Endodermal cell (in vitro differentiated cells): ENCODE measurements at regions not wholly inside any gene's neighbourhood (a gene's known extent, or its start where the extent isn't known, plus 50 kb on each side); places are given as distances from the start of the nearest gene placed in this dataset.

ENCODE experiments used
- DNase-seq: peaks from one replicate; pipeline ENCODE4 v3.0.0-alpha.2; 2017
- H3K27ac ChIP-seq: 2 replicates; pipeline ENCODE4 v1.5.1; 2013; ENCODE audit warnings: mild to moderate bottlenecking, low read depth, low read length, moderate library complexity
- H3K27me3 ChIP-seq: 2 replicates; pipeline ENCODE4 v1.6.1; 2013; ENCODE audit warnings: mild to moderate bottlenecking, low read length, moderate library complexity; ENCODE audit not compliant: insufficient read depth, control insufficient read depth, poor library complexity, severe bottlenecking
- H3K36me3 ChIP-seq: 2 replicates; pipeline ENCODE4 v1.7.0; 2013; ENCODE audit warnings: mild to moderate bottlenecking, low read length, moderate library complexity; ENCODE audit not compliant: control insufficient read depth, insufficient read depth
- H3K4me1 ChIP-seq: one replicate; pipeline ENCODE4 v1.7.0; 2013; ENCODE audit warnings: low read length; ENCODE audit not compliant: control insufficient read depth, insufficient read depth
- H3K4me3 ChIP-seq: 2 replicates; pipeline ENCODE4 v1.5.1; 2013; ENCODE audit warnings: mild to moderate bottlenecking, low read length, moderate library complexity
- H3K9ac ChIP-seq: 2 replicates; pipeline ENCODE4 v1.6.1; 2013; ENCODE audit warnings: mild to moderate bottlenecking, low read length, moderate library complexity; ENCODE audit not compliant: poor library complexity, severe bottlenecking; ENCODE audit errors: extremely low read depth
- H3K9me3 ChIP-seq: 2 replicates; pipeline ENCODE4 v1.6.1; 2013; ENCODE audit warnings: mild to moderate bottlenecking, low read length, moderate library complexity; ENCODE audit not compliant: control insufficient read depth
- H3K27ac Mint-ChIP-seq: 2 replicates; pipeline ENCODE4 v1.8.0; 2020; ENCODE audit warnings: mixed read lengths
- H3K27me3 Mint-ChIP-seq: 2 replicates; pipeline ENCODE4 v1.8.0; 2021; ENCODE audit warnings: mild to moderate bottlenecking, mixed read lengths; ENCODE audit not compliant: insufficient read depth
- H3K36me3 Mint-ChIP-seq: 2 replicates; pipeline ENCODE4 v1.8.0; 2020; ENCODE audit warnings: low read depth, mixed read lengths
- H3K4me1 Mint-ChIP-seq: 2 replicates; pipeline ENCODE4 v1.8.0; 2020; ENCODE audit warnings: mixed read lengths
- H3K4me3 Mint-ChIP-seq: 2 replicates; pipeline ENCODE4 v1.8.0; 2020; ENCODE audit warnings: mild to moderate bottlenecking, moderate library complexity, mixed read lengths
- H3K9me3 Mint-ChIP-seq: 2 replicates; pipeline ENCODE4 v1.8.0; 2020; ENCODE audit warnings: mild to moderate bottlenecking, mixed read lengths
- CTCF ChIP-seq: fragments of 200-600 bp; sonication (generic); conservative IDR thresholded peaks from 2 replicates; pipeline ENCODE4 v1.5.0; 2021; ENCODE audit warnings: antibody characterized with exemption, mild to moderate bottlenecking
- WGBS, 2 experiments: methylation state at CpG; one replicate each; pipeline versions ENCODE4 v1.1.5 to v1.1.7; 2013; ENCODE audit warnings: missing lambda C conversion rate in 2 of 2, mixed read lengths in 1 of 2; ENCODE audit not compliant: insufficient coverage in 1 of 2, insufficient read length in 1 of 2; 5-methylcytosine and 5-hydroxymethylcytosine counted together

- no peaks in the 10 kb centered on the region for H3K9me3 ChIP-seq
- DNase-seq: no peak
- no peaks in the 10 kb centered on the region for H3K36me3 Mint-ChIP-seq
- H3K9me3 Mint-ChIP-seq: no peaks in the 10 kb centered on the region
- 89 to 90% methylated on average over 3 to 5 of the region's 5 CpGs for WGBS, 2 experiments
- H3K36me3 ChIP-seq: no peaks in the 10 kb centered on the region
- no peak overlapping the region for H3K27ac Mint-ChIP-seq
- H3K4me1 ChIP-seq: no peaks in the 10 kb centered on the region
- H3K9ac ChIP-seq: no peak overlapping the region
- H3K4me1 Mint-ChIP-seq: peaks cover 5% of the 10 kb centered on the region
- TF ChIP-seq CTCF: no peak
- no peak overlapping the region for H3K4me3 ChIP-seq
- no peak overlapping the region for H3K4me3 Mint-ChIP-seq
- H3K27ac ChIP-seq: no peak overlapping the region
- H3K27me3 Mint-ChIP-seq: no peaks in the 10 kb centered on the region
- no peaks in the 10 kb centered on the region for H3K27me3 ChIP-seq
Observed at GRCh38 chr5:121021681-121022080, 557.6 kb downstream of the PRR16 start.

- Histone ChIP-seq H3K27ac (no peak overlapping the region), H3K9me3 (no peaks in the 10 kb centered on the region), H3K9ac (no peak overlapping the region), H3K36me3 (no peaks in the 10 kb centered on the region), H3K27me3 (no peaks in the 10 kb centered on the region), H3K4me3 (no peak overlapping the region), H3K4me1 (no peaks in the 10 kb centered on the region)
- Mint-ChIP-seq H3K4me1 (peaks cover 5% of the 10 kb centered on the region), H3K27me3 (no peaks in the 10 kb centered on the region), H3K4me3 (no peak overlapping the region), H3K27ac (no peak overlapping the region), H3K9me3 (no peaks in the 10 kb centered on the region), H3K36me3 (no peaks in the 10 kb centered on the region)
- no peak for DNase-seq
- TF ChIP-seq CTCF: no peak
- 84 to 92% methylated on average over 4 to 5 of the region's 5 CpGs for WGBS, 2 experiments
Observed at GRCh38 chr5:121024416-121025311, 560.6 kb downstream of the PRR16 start.

GRCh38 chr5:121025671-121026070 is 561.6 kb downstream of the PRR16 start:
- no peaks in the 10 kb centered on the region for H3K9me3 ChIP-seq
- no peak overlapping the region for H3K9ac ChIP-seq
- H3K4me1 ChIP-seq: no peaks in the 10 kb centered on the region
- TF ChIP-seq CTCF: no peak
- no peaks in the 10 kb centered on the region for H3K36me3 ChIP-seq
- H3K27ac Mint-ChIP-seq: no peak overlapping the region
- no peaks in the 10 kb centered on the region for H3K36me3 Mint-ChIP-seq
- H3K9me3 Mint-ChIP-seq: no peaks in the 10 kb centered on the region
- H3K27ac ChIP-seq: no peak overlapping the region
- peaks cover 5% of the 10 kb centered on the region for H3K4me1 Mint-ChIP-seq
- H3K4me3 Mint-ChIP-seq: no peak overlapping the region
- no peaks in the 10 kb centered on the region for H3K27me3 Mint-ChIP-seq
- H3K27me3 ChIP-seq: no peaks in the 10 kb centered on the region
- H3K4me3 ChIP-seq: no peak overlapping the region
- 96 to 100% methylated on average over 1 to 2 of the region's 2 CpGs for whole genome bisulfite sequencing, 2 experiments
- no peak for DNase-seq
